CD4-positive, alpha-beta T cell treated with Interleukin-17A for 1 hour (primary cell): ENCODE measurements at regions not wholly inside any gene's neighbourhood (a gene's known extent, or its start where the extent isn't known, plus 50 kb on each side); places are given as distances from the start of the nearest gene placed in this dataset.
"Not testable (repeated sequence)": the region's sequence is repeated elsewhere in the genome, so short reads cannot be mapped to it uniquely, and the experiment has no call there.

Experiments used
- DNase-seq: peaks from one replicate; pipeline ENCODE4 v3.0.0-alpha.2; 2020

- no peak for DNase-seq
These were observed 139.2 kb downstream of the PCDH18 start for GRCh38 chr4:137393044-137393443.

GRCh38 chr4:137390707-137391106 lies 141.6 kb downstream of the PCDH18 start:
- no peak for DNase-seq

- no peak for DNase-seq
These were observed 142.3 kb downstream of the PCDH18 start for GRCh38 chr4:137389911-137390520.

GRCh38 chr4:137387924-137388323 lies 144.4 kb downstream of the PCDH18 start:
- DNase-seq, result no peak

- no peak for DNase-seq
These were observed 147.8 kb downstream of the PCDH18 start for GRCh38 chr4:137384476-137384875.

GRCh38 chr4:137378821-137379220 lies 153.5 kb downstream of the PCDH18 start:
- no peak for DNase-seq

GRCh38 chr4:137378393-137378792 lies 153.9 kb downstream of the PCDH18 start:
- DNase-seq, result no peak

GRCh38 chr4:137376312-137376711 lies 156.0 kb downstream of the PCDH18 start:
- no peak for DNase-seq

GRCh38 chr4:137375111-137375850 lies 157.0 kb downstream of the PCDH18 start:
- DNase-seq, result no peak

GRCh38 chr4:137370679-137371078 lies 161.6 kb downstream of the PCDH18 start:
- no peak for DNase-seq

- DNase-seq, result no peak
These were observed 162.1 kb downstream of the PCDH18 start for GRCh38 chr4:137370206-137370633.

- DNase-seq, result no peak
These were observed 164.7 kb downstream of the PCDH18 start for GRCh38 chr4:137367620-137368019.

- DNase-seq, result no peak
These were observed 168.8 kb downstream of the PCDH18 start for GRCh38 chr4:137363496-137363895.

- DNase-seq, result no peak
These were observed 170.4 kb downstream of the PCDH18 start for GRCh38 chr4:137361756-137362470.

GRCh38 chr4:137360761-137361160 lies 171.5 kb downstream of the PCDH18 start:
- no peak for DNase-seq

- no peak for DNase-seq
These were observed 172.5 kb downstream of the PCDH18 start for GRCh38 chr4:137359691-137360315.

- not testable (repeated sequence) for DNase-seq
These were observed 177.7 kb downstream of the PCDH18 start for GRCh38 chr4:137354562-137354961.

GRCh38 chr4:137347371-137347770 lies 184.9 kb downstream of the PCDH18 start:
- no peak for DNase-seq

- DNase-seq, result no peak
These were observed 186.7 kb downstream of the PCDH18 start for GRCh38 chr4:137345597-137345996.

GRCh38 chr4:137343221-137343620 lies 189.1 kb downstream of the PCDH18 start:
- no peak for DNase-seq

GRCh38 chr4:137333031-137333430 lies 199.3 kb downstream of the PCDH18 start:
- DNase-seq, result no peak

GRCh38 chr4:137312257-137312656 lies 220.0 kb downstream of the PCDH18 start:
- no peak for DNase-seq
